Left kidney (tissue), 1 donor: ENCODE measurements at regions not wholly inside any gene's neighbourhood (a gene's known extent, or its start where the extent isn't known, plus 50 kb on each side); places are given as distances from the start of the nearest gene placed in this dataset.

Experiments
- DNase-seq: peaks from one replicate; pipeline ENCODE4 v3.0.0-alpha.2; 2013

- no peak for DNase-seq
Measured at GRCh38 chr21:28644762-28645161, 347.9 kb downstream of the LTN1 start.

GRCh38 chr21:28642891-28643290 is 349.8 kb downstream of the LTN1 start:
- no peak for DNase-seq

- DNase-seq: no peak
Measured at GRCh38 chr21:28641731-28642130, 350.9 kb downstream of the LTN1 start.

GRCh38 chr21:28640326-28640725 is 352.4 kb downstream of the LTN1 start:
- DNase-seq: no peak

GRCh38 chr21:28639737-28640136 is 352.9 kb downstream of the LTN1 start:
- no peak for DNase-seq

GRCh38 chr21:28636752-28637691 is 355.7 kb downstream of the LTN1 start:
- no peak for DNase-seq

GRCh38 chr21:28635541-28635940 is 357.1 kb downstream of the LTN1 start:
- no peak for DNase-seq

GRCh38 chr21:28633839-28634555 is 358.7 kb downstream of the LTN1 start:
- DNase-seq: no peak

- DNase-seq: no peak
Measured at GRCh38 chr21:28632755-28633408, 359.8 kb downstream of the LTN1 start.

- no peak for DNase-seq
Measured at GRCh38 chr21:28627691-28628090, 365.0 kb downstream of the LTN1 start.

GRCh38 chr21:28627261-28627660 is 365.4 kb downstream of the LTN1 start:
- DNase-seq: no peak

- no peak for DNase-seq
Measured at GRCh38 chr21:28624626-28625025, 368.1 kb downstream of the LTN1 start.

- DNase-seq: no peak
Measured at GRCh38 chr21:28617300-28617699, 375.4 kb downstream of the LTN1 start.

GRCh38 chr21:28615276-28615675 is 377.4 kb downstream of the LTN1 start:
- DNase-seq: no peak

GRCh38 chr21:28614791-28615190 is 377.9 kb downstream of the LTN1 start:
- DNase-seq: no peak

- no peak for DNase-seq
Measured at GRCh38 chr21:28608646-28609045, 384.0 kb downstream of the LTN1 start.

GRCh38 chr21:28607545-28607944 is 385.1 kb downstream of the LTN1 start:
- DNase-seq: no peak

GRCh38 chr21:28604946-28605537 is 387.6 kb downstream of the LTN1 start:
- DNase-seq: no peak

- DNase-seq: no peak
Measured at GRCh38 chr21:28602546-28602945, 390.1 kb downstream of the LTN1 start.

- DNase-seq: no peak
Measured at GRCh38 chr21:28598214-28598613, 394.5 kb downstream of the LTN1 start.

GRCh38 chr21:28592205-28592865 is 400.3 kb downstream of the LTN1 start:
- DNase-seq: peak; percentile 10

- no peak for DNase-seq
Measured at GRCh38 chr21:28590676-28591075, 402.0 kb downstream of the LTN1 start.
